B cell (primary cell): ENCODE measurements at regions not wholly inside any gene's neighbourhood (a gene's known extent, or its start where the extent isn't known, plus 50 kb on each side); places are given as distances from the start of the nearest gene placed in this dataset.

Source experiments
- ATAC-seq: fragments of 200-7000 bp; cut with Tn5 transposase; one replicate; pipeline ENCODE4 v1.10.0; 2021; ENCODE audit warnings: low read depth, mild to moderate bottlenecking, moderate number of reproducible peaks, moderate library complexity
- CTCF ChIA-PET: fragments of 350-600 bp; sonication (Branson Sonifier 250); formaldehyde crosslinking; loops from one replicate; lab custom pipeline; 2021; ENCODE audit warnings: antibody characterized with exemption, inconsistent platforms; lab: Charles Lee
- POLR2A ChIA-PET: fragments of 350-600 bp; sonication (Branson Sonifier 250); formaldehyde crosslinking; loops from one replicate; lab custom pipeline; 2021; ENCODE audit warnings: antibody characterized with exemption; lab: Charles Lee
- DNase-seq: peaks from one replicate; pipeline ENCODE4 v3.0.0; 2013
- H2AFZ ChIP-seq: 2 replicates; pipeline ENCODE4 v1.6.1; 2012; ENCODE audit warnings: mild to moderate bottlenecking, low read depth, low read length; ENCODE audit not compliant: insufficient read depth, poor library complexity, severe bottlenecking
- H3K27ac ChIP-seq, 2 donors: 1 replicate in 1 of 2; 2 replicates in 1 of 2; pipeline ENCODE4 v1.5.1; 2012 to 2013; ENCODE audit warnings: low read length in 2 of 2, mild to moderate bottlenecking in 2 of 2, moderate library complexity in 1 of 2
- H3K27me3 ChIP-seq, 4 experiments: fragments of 200-600 bp in 1 of 4; sonication (generic) in 1 of 4; replicated peaks in 1 of 4; 1 replicate in 2 of 4; 2 replicates in 2 of 4; pipeline versions ENCODE4 v1.6.1 to v1.7.0; 2013 to 2016; ENCODE audit warnings: low read length in 3 of 4, mild to moderate bottlenecking in 2 of 4, mixed read lengths in 1 of 4, moderate library complexity in 1 of 4; ENCODE audit not compliant: insufficient read depth in 4 of 4, control insufficient read depth in 3 of 4; ENCODE audit errors: control extremely low read depth in 1 of 4
- H3K36me3 ChIP-seq, 2 experiments: replicated peaks in 1 of 2; 1 replicate in 1 of 2; 2 replicates in 1 of 2; pipeline versions ENCODE4 v1.6.1 to v1.7.1; 2013; ENCODE audit warnings: low read length in 1 of 2; ENCODE audit not compliant: insufficient read depth in 2 of 2, control insufficient read depth in 1 of 2; ENCODE audit errors: control extremely low read depth in 1 of 2, extremely low read depth in 1 of 2
- H3K4me1 ChIP-seq, 2 donors: fragments of 200-600 bp in 1 of 2; sonication (generic) in 1 of 2; 1 replicate in 1 of 2; 2 replicates in 1 of 2; pipeline versions ENCODE4 v1.5.1 to v1.6.1; 2013 to 2017; ENCODE audit warnings: low read length in 2 of 2; ENCODE audit not compliant: control insufficient read depth in 2 of 2, insufficient read depth in 2 of 2
- H3K4me2 ChIP-seq: replicated peaks from 2 replicates; pipeline ENCODE3; 2012; ENCODE audit warnings: mild to moderate bottlenecking, low read depth, low read length; ENCODE audit not compliant: poor library complexity, severe bottlenecking
- H3K4me3 ChIP-seq, 5 experiments: fragments of 200-600 bp in 1 of 5; sonication (generic) in 1 of 5; 1 replicate in 3 of 5; 2 replicates in 2 of 5; pipeline versions ENCODE4 v1.5.1 to v1.7.0; 2011 to 2016; ENCODE audit warnings: low read length in 4 of 5, mild to moderate bottlenecking in 4 of 5, low read depth in 2 of 5, control low read depth in 1 of 5, moderate library complexity in 1 of 5; ENCODE audit not compliant: insufficient read depth in 1 of 5; ENCODE audit errors: control extremely low read depth in 1 of 5, extremely low read depth in 1 of 5
- H3K79me2 ChIP-seq: fragments of 200-600 bp; sonication (generic); one replicate; pipeline ENCODE4 v1.6.0; 2016; ENCODE audit warnings: low read length; ENCODE audit not compliant: control insufficient read depth, insufficient read depth
- H3K9ac ChIP-seq: fragments of 200-600 bp; sonication (generic); 2 replicates; pipeline ENCODE4 v1.6.1; 2017; ENCODE audit warnings: mild to moderate bottlenecking, low read length, moderate library complexity
- H3K9me3 ChIP-seq, 3 donors: one replicate each; pipeline versions ENCODE4 v1.6.1 to v1.7.1; 2013; ENCODE audit warnings: low read length in 2 of 3; ENCODE audit not compliant: control insufficient read depth in 2 of 3, insufficient read depth in 1 of 3; ENCODE audit errors: control extremely low read depth in 1 of 3
- H4K20me1 ChIP-seq: 2 replicates; pipeline ENCODE4 v1.6.0; 2012; ENCODE audit warnings: mild to moderate bottlenecking, low read length; ENCODE audit not compliant: insufficient read depth, control insufficient read depth, poor library complexity, severe bottlenecking
- H3K27ac Mint-ChIP-seq: one replicate; pipeline ENCODE4 v1.8.0; 2021; ENCODE audit warnings: mixed read lengths
- H3K27me3 Mint-ChIP-seq: one replicate; pipeline ENCODE4 v1.8.0; 2021; ENCODE audit warnings: mixed read lengths
- H3K4me1 Mint-ChIP-seq: one replicate; pipeline ENCODE4 v1.8.0; 2021; ENCODE audit warnings: mixed read lengths
- H3K4me3 Mint-ChIP-seq: one replicate; pipeline ENCODE4 v1.8.0; 2021; ENCODE audit warnings: mixed read lengths
- H3K9me3 Mint-ChIP-seq: one replicate; pipeline ENCODE4 v1.8.0; 2022; ENCODE audit warnings: mixed read lengths; ENCODE audit not compliant: insufficient read depth
- CTCF ChIP-seq: fragments of 200-600 bp; IDR thresholded peaks from one replicate; pipeline ENCODE4 v1.8.0; 2022; ENCODE audit warnings: antibody characterized with exemption, mild to moderate bottlenecking
- EZH2 ChIP-seq: IDR thresholded peaks from 2 replicates; pipeline ENCODE4 v1.6.1; 2012; ENCODE audit warnings: borderline replicate concordance, low read depth, mild to moderate bottlenecking, moderate library complexity, low read length; ENCODE audit not compliant: insufficient read depth, poor library complexity, severe bottlenecking
- WGBS: methylation state at CpG from one replicate; pipeline ENCODE4 v1.1.5; 2013; ENCODE audit warnings: missing lambda C conversion rate; ENCODE audit not compliant: insufficient coverage; 5-methylcytosine and 5-hydroxymethylcytosine counted together
- intact Hi-C: fragments of 100-400 bp; cut with micrococcal nuclease; formaldehyde crosslinking; loops from one replicate; pipeline ENCODE4 v1.10.0; 2022

- ChIA-PET POLR2A (no interaction called here), CTCF (no interaction called here)
- H3K36me3 ChIP-seq, result no peaks in the 10 kb centered on the region
- DNase-seq (no peak), ATAC-seq (no peak)
- no peak overlapping the region for H3K4me2 ChIP-seq
- no peak overlapping the region for H3K9ac ChIP-seq
- no peak overlapping the region for H3K27ac ChIP-seq
- Mint-ChIP-seq H3K27me3 (peaks cover 54% of the 10 kb centered on the region), H3K4me3 (no peak overlapping the region), H3K4me1 (no peaks in the 10 kb centered on the region), H3K9me3 (no peaks in the 10 kb centered on the region), H3K27ac (no peak overlapping the region)
- TF ChIP-seq CTCF, result no peak
- TF ChIP-seq EZH2, result no peak
- H4K20me1 ChIP-seq, result no peaks in the 10 kb centered on the region
- H3K27me3 ChIP-seq, result peaks cover 0 to 15% (median 10%) of the 10 kb centered on the region in 4 experiments
- no peaks in the 10 kb centered on the region for H3K4me1 ChIP-seq
- WGBS, result 100% methylated on average over 1 of the region's 3 CpGs
- H2AFZ ChIP-seq, result no peak overlapping the region
- intact Hi-C loops, result no loop called here
- H3K4me3 ChIP-seq, result no peak overlapping the region
- H3K9me3 ChIP-seq, result no peaks in the 10 kb centered on the region
- no peaks in the 10 kb centered on the region for H3K79me2 ChIP-seq
Measured at GRCh38 chr1:90824551-90824950, 107.4 kb upstream of the BARHL2 start.

- DNase-seq, result no peak
- no peaks in the 10 kb centered on the region for H4K20me1 ChIP-seq
- TF ChIP-seq EZH2 (no peak), CTCF (no peak)
- no peaks in the 10 kb centered on the region for H3K4me1 ChIP-seq
- ChIA-PET POLR2A (no interaction called here), CTCF (no interaction called here)
- Mint-ChIP-seq H3K4me3 (no peak overlapping the region), H3K4me1 (no peaks in the 10 kb centered on the region), H3K9me3 (peaks cover under 1% of the 10 kb centered on the region), H3K27ac (no peak overlapping the region), H3K27me3 (peaks cover 47% of the 10 kb centered on the region)
- H3K9me3 ChIP-seq, result no peaks in the 10 kb centered on the region
- H3K27me3 ChIP-seq, result peaks cover 0 to 12% (median 6%) of the 10 kb centered on the region in 4 experiments
- H2AFZ ChIP-seq, result no peak overlapping the region
- no peaks in the 10 kb centered on the region for H3K79me2 ChIP-seq
- WGBS, result 100% methylated on average over 1 of the region's 3 CpGs
- no peak overlapping the region for H3K4me2 ChIP-seq
- intact Hi-C loops, result no loop called here
- no peak overlapping the region for H3K4me3 ChIP-seq
- H3K9ac ChIP-seq, result no peak overlapping the region
- H3K27ac ChIP-seq, result no peak overlapping the region
- no peaks in the 10 kb centered on the region for H3K36me3 ChIP-seq
- ATAC-seq, result no peak
Measured at GRCh38 chr1:90823686-90824085, 106.6 kb upstream of the BARHL2 start.
